HFF-Myc (cell line): ENCODE measurements at regions not wholly inside any gene's neighbourhood (a gene's known extent, or its start where the extent isn't known, plus 50 kb on each side); places are given as distances from the start of the nearest gene placed in this dataset.

Experiments used
- DNase-seq: peaks from one replicate; pipeline ENCODE4 v3.0.0-alpha.2; 2011; ENCODE audit warnings: low read depth; ENCODE audit errors: extremely low read depth
- H3K4me3 ChIP-seq: replicated peaks from 2 replicates; pipeline ENCODE4 v1.5.1; 2011; ENCODE audit warnings: low read depth, mild to moderate bottlenecking, control low read depth, low read length
- TF ChIP-seq, protein P1 (sequence below): IDR thresholded peaks from 2 replicates; pipeline ENCODE4 v1.5.1; 2012; ENCODE audit warnings: mild to moderate bottlenecking, low read depth, low read length, control low read depth; ENCODE audit errors: missing control alignments

DNA sequence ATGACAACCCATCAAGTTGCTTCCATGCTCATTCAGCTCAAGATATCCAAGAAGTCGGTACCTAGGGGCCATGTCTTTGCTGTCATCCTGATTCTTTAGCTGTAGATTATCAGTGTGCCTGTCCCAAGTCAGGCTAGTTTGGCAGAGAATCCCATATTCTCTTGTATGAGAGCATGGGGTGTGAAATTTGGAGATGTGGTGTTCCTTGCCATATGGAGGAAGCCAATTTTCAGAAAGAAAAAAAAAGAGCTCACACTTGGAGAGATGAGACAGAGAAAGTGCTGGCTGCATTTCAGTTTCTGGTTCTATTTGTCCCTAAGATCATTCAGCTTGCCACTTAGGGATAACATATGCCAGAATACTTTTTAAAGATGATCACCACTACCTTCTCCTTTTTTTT, 52.3 kb upstream of the SLC4A7 start:
- DNase-seq: no peak
- TF ChIP-seq, protein P1, sequence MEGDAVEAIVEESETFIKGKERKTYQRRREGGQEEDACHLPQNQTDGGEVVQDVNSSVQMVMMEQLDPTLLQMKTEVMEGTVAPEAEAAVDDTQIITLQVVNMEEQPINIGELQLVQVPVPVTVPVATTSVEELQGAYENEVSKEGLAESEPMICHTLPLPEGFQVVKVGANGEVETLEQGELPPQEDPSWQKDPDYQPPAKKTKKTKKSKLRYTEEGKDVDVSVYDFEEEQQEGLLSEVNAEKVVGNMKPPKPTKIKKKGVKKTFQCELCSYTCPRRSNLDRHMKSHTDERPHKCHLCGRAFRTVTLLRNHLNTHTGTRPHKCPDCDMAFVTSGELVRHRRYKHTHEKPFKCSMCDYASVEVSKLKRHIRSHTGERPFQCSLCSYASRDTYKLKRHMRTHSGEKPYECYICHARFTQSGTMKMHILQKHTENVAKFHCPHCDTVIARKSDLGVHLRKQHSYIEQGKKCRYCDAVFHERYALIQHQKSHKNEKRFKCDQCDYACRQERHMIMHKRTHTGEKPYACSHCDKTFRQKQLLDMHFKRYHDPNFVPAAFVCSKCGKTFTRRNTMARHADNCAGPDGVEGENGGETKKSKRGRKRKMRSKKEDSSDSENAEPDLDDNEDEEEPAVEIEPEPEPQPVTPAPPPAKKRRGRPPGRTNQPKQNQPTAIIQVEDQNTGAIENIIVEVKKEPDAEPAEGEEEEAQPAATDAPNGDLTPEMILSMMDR: no peak
- H3K4me3 ChIP-seq: no peak overlapping the region

GRCh38 chr3:27535809-27536392, 51.7 kb upstream of the SLC4A7 start:
- TF ChIP-seq, protein P1: no peak
- no peak for DNase-seq
- H3K4me3 ChIP-seq: no peak overlapping the region

DNA sequence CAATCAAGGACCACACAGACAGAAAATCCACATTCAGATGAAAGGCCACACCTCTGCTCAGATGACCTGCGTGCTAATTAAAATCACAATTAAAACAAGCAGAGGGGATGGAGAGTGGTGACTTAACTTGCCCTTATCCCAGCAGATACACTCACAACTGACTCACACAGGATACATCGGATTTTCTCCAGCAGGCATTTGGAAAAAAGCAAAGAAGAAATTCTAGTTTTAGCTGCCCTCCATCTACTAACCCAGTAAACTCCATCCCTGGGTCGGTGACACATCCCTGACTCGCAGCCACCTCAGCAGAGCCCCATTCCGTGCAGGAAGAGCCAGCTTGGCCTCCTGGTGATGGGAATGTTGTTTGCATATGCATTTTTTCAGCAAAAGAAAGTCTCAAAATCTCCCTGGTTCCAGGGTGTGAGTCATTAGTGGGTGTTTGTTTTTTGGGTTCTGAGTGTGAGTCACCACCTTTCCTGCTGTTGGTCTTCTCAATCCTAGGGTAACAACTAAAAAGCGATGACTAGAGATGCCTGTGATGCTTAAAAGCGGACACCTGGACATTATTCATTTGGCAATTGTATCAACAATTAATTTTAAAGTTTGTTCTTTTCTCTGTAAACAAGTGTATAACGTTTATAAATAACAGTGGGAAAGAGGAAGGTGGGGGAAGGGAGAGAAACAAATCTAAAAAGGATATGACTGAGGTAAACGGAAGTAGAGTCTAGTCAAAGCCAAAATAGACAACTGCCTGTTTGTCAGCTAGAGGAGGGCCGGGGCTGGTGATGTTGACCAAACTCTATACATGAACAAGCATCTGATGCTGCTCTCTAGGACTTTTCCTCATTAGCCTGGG, 49.8 kb upstream of the SLC4A7 start:
- TF ChIP-seq, protein P1: peak; percentile 60
- peak; percentile 95 for DNase-seq
- no peak overlapping the region for H3K4me3 ChIP-seq
